ENCODE measurements at regions not wholly inside any gene's neighbourhood (a gene's known extent, or its start where the extent isn't known, plus 50 kb on each side); places are given as distances from the start of the nearest gene placed in this dataset.
"Not testable (repeated sequence)": the region's sequence is repeated elsewhere in the genome, so short reads cannot be mapped to it uniquely, and the experiment has no call there.

GRCh38 chr7:119908948-119909347 lies 364.0 kb upstream of the KCND2 start:
- Histone ChIP-seq H3K27me3 (ENCODE audit: control insufficient read depth in 1 of 2, insufficient read depth in 1 of 2, low read length in 2 of 2) (no peaks in the 10 kb centered on the region), H3K79me1 (replicated peaks; ENCODE audit: low read length, poor library complexity, severe bottlenecking) (no peaks in the 10 kb centered on the region), H3K4me3 (ENCODE audit: insufficient read depth in 1 of 2, low read depth in 1 of 2, low read length in 2 of 2) (no peak overlapping the region), H4K91ac (ENCODE audit: low read length) (no peak overlapping the region), H2AK5ac (ENCODE audit: low read length, severe bottlenecking) (no peak overlapping the region), H2BK12ac (ENCODE audit: low read length in 2 of 2) (no peak overlapping the region), H3K36me3 (ENCODE audit: control insufficient read depth in 1 of 2, insufficient read depth in 2 of 2, low read depth in 1 of 2, low read length in 2 of 2) (no peaks in the 10 kb centered on the region), H2BK5ac (ENCODE audit: low read depth, low read length, poor library complexity, severe bottlenecking) (no peak overlapping the region), H3K9me3 (ENCODE audit: control insufficient read depth, low read length) (no peaks in the 10 kb centered on the region), H2BK120ac (ENCODE audit: low read depth, low read length) (no peak overlapping the region), H3K18ac (ENCODE audit: low read depth in 1 of 2, low read length in 2 of 2) (no peak overlapping the region), H3K4me1 (ENCODE audit: control insufficient read depth, insufficient read depth, low read depth, low read length) (no peaks in the 10 kb centered on the region), H3K27ac (ENCODE audit: low read length, poor library complexity, severe bottlenecking) (no peak overlapping the region), H2AFZ (ENCODE audit: low read depth, low read length) (no peak overlapping the region), H3K14ac (ENCODE audit: low read length in 2 of 2) (no peak overlapping the region), H3K23ac (ENCODE audit: low read length in 2 of 2) (no peak overlapping the region), H2BK15ac (ENCODE audit: low read depth, poor library complexity, severe bottlenecking) (no peak overlapping the region), H3K9ac (ENCODE audit: low read length) (no peak overlapping the region), H3K4ac (ENCODE audit: low read depth in 1 of 2, low read length in 2 of 2) (no peak overlapping the region), H3K4me2 (ENCODE audit: low read length, poor library complexity, severe bottlenecking) (no peak overlapping the region), H4K8ac (ENCODE audit: low read length) (no peak overlapping the region)
- 90% methylated on average over 3 of the region's 4 CpGs for WGBS
- no peak for DNase-seq

- not testable (repeated sequence) for H3K4me1 ChIP-seq (ENCODE audit: control insufficient read depth, insufficient read depth, low read depth, low read length); H2BK12ac ChIP-seq (ENCODE audit: low read length in 2 of 2); H2BK15ac ChIP-seq (ENCODE audit: low read depth, poor library complexity, severe bottlenecking); H2AFZ ChIP-seq (ENCODE audit: low read depth, low read length); H3K4ac ChIP-seq (ENCODE audit: low read depth in 1 of 2, low read length in 2 of 2); H3K23ac ChIP-seq (ENCODE audit: low read length in 2 of 2); H3K79me1 ChIP-seq (replicated peaks; ENCODE audit: low read length, poor library complexity, severe bottlenecking); H3K9ac ChIP-seq (ENCODE audit: low read length); H3K27me3 ChIP-seq (ENCODE audit: control insufficient read depth in 1 of 2, insufficient read depth in 1 of 2, low read length in 2 of 2); H2BK5ac ChIP-seq (ENCODE audit: low read depth, low read length, poor library complexity, severe bottlenecking); H2AK5ac ChIP-seq (ENCODE audit: low read length, severe bottlenecking); H3K14ac ChIP-seq (ENCODE audit: low read length in 2 of 2); H3K36me3 ChIP-seq (ENCODE audit: control insufficient read depth in 1 of 2, insufficient read depth in 2 of 2, low read depth in 1 of 2, low read length in 2 of 2); DNase-seq; H3K27ac ChIP-seq (ENCODE audit: low read length, poor library complexity, severe bottlenecking); H4K8ac ChIP-seq (ENCODE audit: low read length); H3K18ac ChIP-seq (ENCODE audit: low read depth in 1 of 2, low read length in 2 of 2); H2BK120ac ChIP-seq (ENCODE audit: low read depth, low read length); H3K9me3 ChIP-seq (ENCODE audit: control insufficient read depth, low read length); H3K4me3 ChIP-seq (ENCODE audit: insufficient read depth in 1 of 2, low read depth in 1 of 2, low read length in 2 of 2); H3K4me2 ChIP-seq (ENCODE audit: low read length, poor library complexity, severe bottlenecking); H4K91ac ChIP-seq (ENCODE audit: low read length)
Observed at GRCh38 chr7:119914119-119914518, 358.9 kb upstream of the KCND2 start.

GRCh38 chr7:119916501-119916900 lies 356.5 kb upstream of the KCND2 start:
- H3K27me3 ChIP-seq (ENCODE audit: control insufficient read depth in 1 of 2, insufficient read depth in 1 of 2, low read length in 2 of 2), result no peaks in the 10 kb centered on the region
- no peak overlapping the region for H2BK5ac ChIP-seq (ENCODE audit: low read depth, low read length, poor library complexity, severe bottlenecking)
- no peaks in the 10 kb centered on the region for H3K79me1 ChIP-seq (replicated peaks; ENCODE audit: low read length, poor library complexity, severe bottlenecking)
- H2AK5ac ChIP-seq (ENCODE audit: low read length, severe bottlenecking), result no peak overlapping the region
- no peak overlapping the region for H2BK15ac ChIP-seq (ENCODE audit: low read depth, poor library complexity, severe bottlenecking)
- no peaks in the 10 kb centered on the region for H3K36me3 ChIP-seq (ENCODE audit: control insufficient read depth in 1 of 2, insufficient read depth in 2 of 2, low read depth in 1 of 2, low read length in 2 of 2)
- no peak overlapping the region for H2AFZ ChIP-seq (ENCODE audit: low read depth, low read length)
- WGBS, result no CpG with 5 or more reads among the region's 1 CpG
- H3K9me3 ChIP-seq (ENCODE audit: control insufficient read depth, low read length), result no peaks in the 10 kb centered on the region
- H3K23ac ChIP-seq (ENCODE audit: low read length in 2 of 2), result no peak overlapping the region
- no peak overlapping the region for H4K91ac ChIP-seq (ENCODE audit: low read length)
- no peak overlapping the region for H3K14ac ChIP-seq (ENCODE audit: low read length in 2 of 2)
- no peak overlapping the region for H4K8ac ChIP-seq (ENCODE audit: low read length)
- no peak overlapping the region for H3K4ac ChIP-seq (ENCODE audit: low read depth in 1 of 2, low read length in 2 of 2)
- no peak overlapping the region for H3K9ac ChIP-seq (ENCODE audit: low read length)
- no peak overlapping the region for H3K18ac ChIP-seq (ENCODE audit: low read depth in 1 of 2, low read length in 2 of 2)
- no peak overlapping the region for H3K4me2 ChIP-seq (ENCODE audit: low read length, poor library complexity, severe bottlenecking)
- no peak for DNase-seq
- H3K27ac ChIP-seq (ENCODE audit: low read length, poor library complexity, severe bottlenecking), result no peak overlapping the region
- no peaks in the 10 kb centered on the region for H3K4me1 ChIP-seq (ENCODE audit: control insufficient read depth, insufficient read depth, low read depth, low read length)
- H2BK120ac ChIP-seq (ENCODE audit: low read depth, low read length), result no peak overlapping the region
- H2BK12ac ChIP-seq (ENCODE audit: low read length in 2 of 2), result no peak overlapping the region
- no peak overlapping the region for H3K4me3 ChIP-seq (ENCODE audit: insufficient read depth in 1 of 2, low read depth in 1 of 2, low read length in 2 of 2)

GRCh38 chr7:119918185-119918584 lies 354.8 kb upstream of the KCND2 start:
- 70% methylated on average over 1 of the region's 1 CpG for WGBS
- no peak overlapping the region for H3K4ac ChIP-seq (ENCODE audit: low read depth in 1 of 2, low read length in 2 of 2)
- H3K4me1 ChIP-seq (ENCODE audit: control insufficient read depth, insufficient read depth, low read depth, low read length), result no peaks in the 10 kb centered on the region
- no peak overlapping the region for H3K4me2 ChIP-seq (ENCODE audit: low read length, poor library complexity, severe bottlenecking)
- H3K27ac ChIP-seq (ENCODE audit: low read length, poor library complexity, severe bottlenecking), result no peak overlapping the region
- no peaks in the 10 kb centered on the region for H3K79me1 ChIP-seq (replicated peaks; ENCODE audit: low read length, poor library complexity, severe bottlenecking)
- no peak for DNase-seq
- no peak overlapping the region for H3K18ac ChIP-seq (ENCODE audit: low read depth in 1 of 2, low read length in 2 of 2)
- H2BK5ac ChIP-seq (ENCODE audit: low read depth, low read length, poor library complexity, severe bottlenecking), result no peak overlapping the region
- H3K9ac ChIP-seq (ENCODE audit: low read length), result no peak overlapping the region
- no peak overlapping the region for H3K23ac ChIP-seq (ENCODE audit: low read length in 2 of 2)
- H3K14ac ChIP-seq (ENCODE audit: low read length in 2 of 2), result no peak overlapping the region
- no peak overlapping the region for H2BK120ac ChIP-seq (ENCODE audit: low read depth, low read length)
- no peak overlapping the region for H2BK12ac ChIP-seq (ENCODE audit: low read length in 2 of 2)
- H2AK5ac ChIP-seq (ENCODE audit: low read length, severe bottlenecking), result no peak overlapping the region
- no peak overlapping the region for H2BK15ac ChIP-seq (ENCODE audit: low read depth, poor library complexity, severe bottlenecking)
- H3K4me3 ChIP-seq (ENCODE audit: insufficient read depth in 1 of 2, low read depth in 1 of 2, low read length in 2 of 2), result no peak overlapping the region
- H2AFZ ChIP-seq (ENCODE audit: low read depth, low read length), result no peak overlapping the region
- H4K8ac ChIP-seq (ENCODE audit: low read length), result no peak overlapping the region
- H4K91ac ChIP-seq (ENCODE audit: low read length), result no peak overlapping the region
- no peaks in the 10 kb centered on the region for H3K27me3 ChIP-seq (ENCODE audit: control insufficient read depth in 1 of 2, insufficient read depth in 1 of 2, low read length in 2 of 2)
- no peaks in the 10 kb centered on the region for H3K36me3 ChIP-seq (ENCODE audit: control insufficient read depth in 1 of 2, insufficient read depth in 2 of 2, low read depth in 1 of 2, low read length in 2 of 2)
- no peaks in the 10 kb centered on the region for H3K9me3 ChIP-seq (ENCODE audit: control insufficient read depth, low read length)

All from mesenchymal stem cell (in vitro differentiated cells and primary cell).